UCSD-AML1 (cell line): ENCODE measurements at regions not wholly inside any gene's neighbourhood (a gene's known extent, or its start where the extent isn't known, plus 50 kb on each side); places are given as distances from the start of the nearest gene placed in this dataset.

Experiments
- DNase-seq: peaks from one replicate; lab custom pipeline; 2025; ENCODE audit not compliant: unreplicated experiment; lab: John Stamatoyannopoulos, UW

GRCh38 chr11:112354364-112354763 lies 93.7 kb upstream of the PLET1 start:
- DNase-seq: no peak

GRCh38 chr11:112355726-112356125 lies 95.1 kb upstream of the PLET1 start:
- DNase-seq: no peak

GRCh38 chr11:112357488-112357887 lies 96.8 kb upstream of the PLET1 start:
- DNase-seq: no peak

GRCh38 chr11:112361396-112361795 lies 100.7 kb upstream of the PLET1 start:
- no peak for DNase-seq

GRCh38 chr11:112363527-112363926 lies 102.9 kb upstream of the PLET1 start:
- DNase-seq: no peak

GRCh38 chr11:112364962-112365481 lies 104.4 kb upstream of the PLET1 start:
- DNase-seq: no peak

- DNase-seq: no peak
Observed at GRCh38 chr11:112366012-112366411, 105.4 kb upstream of the PLET1 start.

- DNase-seq: no peak
Observed at GRCh38 chr11:112366777-112367176, 106.1 kb upstream of the PLET1 start.

GRCh38 chr11:112367461-112367860 lies 106.8 kb upstream of the PLET1 start:
- DNase-seq: no peak

- no peak for DNase-seq
Observed at GRCh38 chr11:112367895-112368294, 107.2 kb upstream of the PLET1 start.

GRCh38 chr11:112368381-112368780 lies 107.7 kb upstream of the PLET1 start:
- DNase-seq: no peak

- no peak for DNase-seq
Observed at GRCh38 chr11:112369374-112369773, 108.7 kb upstream of the PLET1 start.

GRCh38 chr11:112369916-112370315 lies 109.3 kb upstream of the PLET1 start:
- no peak for DNase-seq

GRCh38 chr11:112374486-112375140 lies 114.0 kb upstream of the PLET1 start:
- no peak for DNase-seq

- DNase-seq: no peak
Observed at GRCh38 chr11:112377946-112378345, 117.3 kb upstream of the PLET1 start.

- no peak for DNase-seq
Observed at GRCh38 chr11:112380464-112380863, 119.8 kb upstream of the PLET1 start.

- no peak for DNase-seq
Observed at GRCh38 chr11:112381578-112381977, 120.9 kb upstream of the PLET1 start.

GRCh38 chr11:112382561-112382960 lies 121.9 kb upstream of the PLET1 start:
- no peak for DNase-seq

- DNase-seq: no peak
Observed at GRCh38 chr11:112388496-112388895, 127.8 kb upstream of the PLET1 start.

- no peak for DNase-seq
Observed at GRCh38 chr11:112391086-112391485, 130.4 kb upstream of the PLET1 start.

- DNase-seq: no peak
Observed at GRCh38 chr11:112392904-112393303, 132.2 kb upstream of the PLET1 start.

GRCh38 chr11:112394304-112394703 lies 133.6 kb upstream of the PLET1 start:
- no peak for DNase-seq

- no peak for DNase-seq
Observed at GRCh38 chr11:112396076-112396475, 135.4 kb upstream of the PLET1 start.
